ENCODE measurements at regions not wholly inside any gene's neighbourhood (a gene's known extent, or its start where the extent isn't known, plus 50 kb on each side); places are given as distances from the start of the nearest gene placed in this dataset.

DNA sequence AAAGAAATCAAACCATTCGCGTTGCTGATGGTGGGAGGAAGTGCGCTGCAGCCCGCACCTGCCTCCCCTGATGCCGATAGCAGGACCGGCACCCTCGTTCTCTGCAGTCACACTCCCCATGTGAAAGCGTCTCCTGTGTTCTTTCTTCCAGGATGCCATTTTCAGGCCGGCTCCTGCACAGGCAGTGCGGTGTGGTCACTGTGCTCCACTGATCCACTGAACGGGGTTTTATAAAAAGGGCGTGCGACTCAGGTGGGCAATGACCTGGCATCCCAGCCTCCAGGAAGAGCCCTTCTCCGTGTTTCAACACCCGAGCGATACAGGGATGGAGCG, 88.3 kb upstream of the SNTG2 start:
- TF ChIP-seq POLR2AphosphoS5 (IDR thresholded peaks at IDR 0.05): no peak
- no peak for TF ChIP-seq POLR2A (IDR thresholded peaks at IDR 0.05)
- TF ChIP-seq, protein P1, sequence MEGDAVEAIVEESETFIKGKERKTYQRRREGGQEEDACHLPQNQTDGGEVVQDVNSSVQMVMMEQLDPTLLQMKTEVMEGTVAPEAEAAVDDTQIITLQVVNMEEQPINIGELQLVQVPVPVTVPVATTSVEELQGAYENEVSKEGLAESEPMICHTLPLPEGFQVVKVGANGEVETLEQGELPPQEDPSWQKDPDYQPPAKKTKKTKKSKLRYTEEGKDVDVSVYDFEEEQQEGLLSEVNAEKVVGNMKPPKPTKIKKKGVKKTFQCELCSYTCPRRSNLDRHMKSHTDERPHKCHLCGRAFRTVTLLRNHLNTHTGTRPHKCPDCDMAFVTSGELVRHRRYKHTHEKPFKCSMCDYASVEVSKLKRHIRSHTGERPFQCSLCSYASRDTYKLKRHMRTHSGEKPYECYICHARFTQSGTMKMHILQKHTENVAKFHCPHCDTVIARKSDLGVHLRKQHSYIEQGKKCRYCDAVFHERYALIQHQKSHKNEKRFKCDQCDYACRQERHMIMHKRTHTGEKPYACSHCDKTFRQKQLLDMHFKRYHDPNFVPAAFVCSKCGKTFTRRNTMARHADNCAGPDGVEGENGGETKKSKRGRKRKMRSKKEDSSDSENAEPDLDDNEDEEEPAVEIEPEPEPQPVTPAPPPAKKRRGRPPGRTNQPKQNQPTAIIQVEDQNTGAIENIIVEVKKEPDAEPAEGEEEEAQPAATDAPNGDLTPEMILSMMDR (IDR thresholded peaks at IDR 0.05): no peak

All from stomach (tissue), 4 donors.